HCT116 (cell line): ENCODE measurements at regions not wholly inside any gene's neighbourhood (a gene's known extent, or its start where the extent isn't known, plus 50 kb on each side); places are given as distances from the start of the nearest gene placed in this dataset.

ENCODE experiments used
- ATAC-seq: fragments of 200-7000 bp; cut with Tn5 transposase; 2 replicates; pipeline ENCODE4 v1.9.1; 2020; ENCODE audit warnings: mild to moderate bottlenecking, moderate library complexity
- BruUV-seq: library from RNA; stranded (reverse); fragments of 400-500 nt; replicated peaks from 2 replicates; lab custom pipeline; 2021; lab: Mats Ljungman, UMichigan
- CTCF ChIA-PET: fragments of 300-600 bp; sonication (Branson Sonifier 250); formaldehyde crosslinking; loops from one replicate; lab custom pipeline; 2021; ENCODE audit warnings: antibody characterized with exemption; lab: Charles Lee
- POLR2A ChIA-PET: fragments of 300-600, 350-600 bp; sonication (Branson Sonifier 250); formaldehyde crosslinking; loops from one replicate; lab custom pipeline; 2021; ENCODE audit warnings: antibody characterized with exemption; lab: Charles Lee
- RAD21 ChIA-PET, 2 experiments: fragments of 300-600 bp; sonication (Branson Sonifier 250); formaldehyde crosslinking; loops; one replicate each; lab custom pipeline; 2023; ENCODE audit warnings: low total read pairs in 2 of 2; ENCODE audit not compliant: uncharacterized antibody in 2 of 2, unreplicated experiment in 2 of 2, low non-redundant PET in 1 of 2; lab: Charles Lee
- DNase-seq: peaks from one replicate; pipeline ENCODE4 v3.0.0-alpha.2; 2010; ENCODE audit warnings: low read depth, low spot score
- H2AFZ ChIP-seq: fragments of 200-600 bp; shearing (Covaris generic), sonication (generic); 2 replicates; pipeline ENCODE4 v1.6.1; 2017; ENCODE audit warnings: low read depth, mixed run types, mixed read lengths, antibody characterized with exemption, low read length; ENCODE audit not compliant: poor library complexity, severe bottlenecking
- H3K27ac ChIP-seq: 2 replicates; pipeline ENCODE4 v1.5.1; 2012; ENCODE audit warnings: low read depth, low read length
- H3K27me3 ChIP-seq: fragments of 200-600 bp; sonication (generic); 2 replicates; pipeline ENCODE4 v1.6.1; 2016; ENCODE audit warnings: mixed run types, low read length, mixed read lengths; ENCODE audit not compliant: insufficient read depth
- H3K36me3 ChIP-seq, 2 experiments: fragments of 200-500 bp in 1 of 2; fragments of 200-600 bp in 1 of 2; sonication (Bioruptor generic) in 1 of 2; sonication (generic) in 1 of 2; 2 replicates each; pipeline versions ENCODE4 v1.5.1 to v1.6.1; 2014 to 2016; ENCODE audit warnings: low read length in 2 of 2, inconsistent platforms in 1 of 2, mixed read lengths in 1 of 2, mixed run types in 1 of 2; ENCODE audit not compliant: insufficient read depth in 2 of 2, control insufficient read depth in 1 of 2
- H3K4me1 ChIP-seq, 2 experiments: fragments of 200-600 bp in 1 of 2; sonication (generic) in 1 of 2; 2 replicates each; pipeline versions ENCODE4 v1.5.1 to v1.6.1; 2012 to 2017; ENCODE audit warnings: low read length in 2 of 2, inconsistent platforms in 1 of 2, mild to moderate bottlenecking in 1 of 2, mixed read lengths in 1 of 2, mixed run types in 1 of 2, moderate library complexity in 1 of 2; ENCODE audit not compliant: insufficient read depth in 2 of 2, control insufficient read depth in 1 of 2
- H3K4me2 ChIP-seq: fragments of 200-600 bp; sonication (generic); 2 replicates; pipeline ENCODE4 v1.6.1; 2017; ENCODE audit warnings: mixed run types, low read length, mixed read lengths
- H3K4me3 ChIP-seq, 2 experiments: fragments of 200-600 bp in 1 of 2; sonication (generic) in 1 of 2; replicated peaks in 1 of 2; 2 replicates each; pipeline ENCODE4 v1.5.1; 2011 to 2016; ENCODE audit warnings: low read length in 2 of 2, control low read depth in 1 of 2, low read depth in 1 of 2, mild to moderate bottlenecking in 1 of 2, mixed read lengths in 1 of 2, mixed run types in 1 of 2
- H3K79me2 ChIP-seq: fragments of 200-600 bp; sonication (generic); 2 replicates; pipeline ENCODE4 v1.6.1; 2017; ENCODE audit warnings: mild to moderate bottlenecking, mixed run types, low read length, moderate library complexity, mixed read lengths; ENCODE audit not compliant: insufficient read depth
- H3K9ac ChIP-seq: fragments of 200-600 bp; sonication (generic); 2 replicates; pipeline ENCODE4 v1.6.1; 2016; ENCODE audit warnings: low read length, mixed read lengths
- H3K9me2 ChIP-seq: fragments of 200-600 bp; sonication (generic), shearing (Covaris generic); 2 replicates; pipeline ENCODE4 v1.6.1; 2017; ENCODE audit warnings: mixed run types, mild to moderate bottlenecking, moderate library complexity; ENCODE audit not compliant: insufficient read depth
- H3K9me3 ChIP-seq, 2 experiments: fragments of 200-500 bp in 1 of 2; fragments of 200-600 bp in 1 of 2; sonication (Bioruptor generic) in 1 of 2; sonication (generic) in 1 of 2; 2 replicates each; pipeline ENCODE4 v1.6.1; 2014 to 2017; ENCODE audit warnings: low read length in 2 of 2, mixed read lengths in 2 of 2, inconsistent platforms in 1 of 2, low read depth in 1 of 2, mild to moderate bottlenecking in 1 of 2, mixed run types in 1 of 2, moderate library complexity in 1 of 2; ENCODE audit not compliant: control insufficient read depth in 1 of 2, insufficient read depth in 1 of 2
- H4K20me1 ChIP-seq: fragments of 200-600 bp; sonication (generic), shearing (Covaris generic); 2 replicates; pipeline ENCODE4 v1.6.1; 2017; ENCODE audit warnings: mixed run types, mild to moderate bottlenecking, moderate library complexity; ENCODE audit not compliant: insufficient read depth
- CBX3 ChIP-seq: IDR thresholded peaks from 2 replicates; pipeline ENCODE4 v1.6.1; 2012; ENCODE audit warnings: low read depth
- EGR1 ChIP-seq: IDR thresholded peaks from 2 replicates; pipeline ENCODE4 v1.6.1; 2012; ENCODE audit warnings: low read depth
- EZH2 ChIP-seq: fragments of 200-600 bp; sonication (generic); IDR thresholded peaks from 2 replicates; pipeline ENCODE4 v1.6.1; 2017; ENCODE audit warnings: antibody characterized with exemption, mixed run types
- EZH2phosphoT487 ChIP-seq: fragments of 200-600 bp; IDR thresholded peaks from 2 replicates; pipeline ENCODE4 v1.6.1; 2018; ENCODE audit warnings: antibody characterized with exemption, borderline replicate concordance
- JUND ChIP-seq: IDR thresholded peaks from 2 replicates; pipeline ENCODE4 v1.6.1; 2012
- RAD21 ChIP-seq: IDR thresholded peaks from 2 replicates; pipeline ENCODE4 v1.6.1; 2012; ENCODE audit warnings: low read depth, mild to moderate bottlenecking
- REST ChIP-seq: IDR thresholded peaks from 2 replicates; pipeline ENCODE4 v1.6.1; 2012; ENCODE audit warnings: low read depth
- ZFX ChIP-seq: fragments of 450-650 bp; IDR thresholded peaks from 2 replicates; pipeline ENCODE4 v1.6.1; 2017
- ZNF274 ChIP-seq: fragments of 200-500 bp; sonication (Bioruptor generic); IDR thresholded peaks from 2 replicates; pipeline ENCODE4 v1.6.1; 2014; ENCODE audit warnings: mild to moderate bottlenecking, low read depth, low read length, inconsistent platforms
- intact Hi-C: fragments of 100-400 bp; cut with micrococcal nuclease; formaldehyde crosslinking; loops from 2 replicates; pipeline ENCODE4 v1.10.0; 2022
- TF ChIP-seq, protein P1 (sequence below): IDR thresholded peaks from 2 replicates; pipeline ENCODE4 v1.6.1; 2012

DNA sequence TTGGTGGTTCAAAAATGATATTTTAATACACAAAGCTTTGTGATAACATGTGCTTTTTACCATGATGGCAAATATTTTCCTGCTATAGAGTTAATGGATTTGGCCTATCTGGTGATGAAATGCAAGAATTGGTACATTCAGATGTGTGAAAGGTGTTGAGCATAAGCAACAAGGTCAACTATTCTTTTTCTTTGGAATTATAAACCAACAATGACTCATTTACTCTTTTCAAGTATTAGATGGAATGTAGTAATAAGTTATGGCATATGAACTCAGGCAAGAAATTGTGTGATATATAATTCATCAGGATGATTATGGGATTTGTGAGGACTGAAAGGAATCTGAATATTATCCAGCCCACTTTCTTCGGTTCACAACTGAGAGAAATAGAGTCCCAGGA, 471.4 kb downstream of the ETNK1 start:
- H3K4me1 ChIP-seq = no peaks in the 10 kb centered on the region
- no peaks in the 10 kb centered on the region for H3K79me2 ChIP-seq
- no peak overlapping the region for H2AFZ ChIP-seq
- H3K36me3 ChIP-seq = no peaks in the 10 kb centered on the region
- no peaks in the 10 kb centered on the region for H4K20me1 ChIP-seq
- H3K9me3 ChIP-seq = peaks cover 0 to 14% of the 10 kb centered on the region in 2 experiments; a peak in 2 of 4 replicates
- ChIA-PET RAD21 (no interaction called here), POLR2A (no interaction called here), CTCF (no interaction called here)
- H3K9me2 ChIP-seq = no peaks in the 10 kb centered on the region
- ATAC-seq = no peak
- TF ChIP-seq RAD21 = no peak
- TF ChIP-seq ZNF274 = no peak
- no peak for TF ChIP-seq ZFX
- TF ChIP-seq EZH2 = no peak
- no peak for TF ChIP-seq JUND
- no peak for TF ChIP-seq EZH2phosphoT487
- TF ChIP-seq REST = no peak
- no peak for TF ChIP-seq EGR1
- no peak for TF ChIP-seq CBX3
- TF ChIP-seq, protein P1, sequence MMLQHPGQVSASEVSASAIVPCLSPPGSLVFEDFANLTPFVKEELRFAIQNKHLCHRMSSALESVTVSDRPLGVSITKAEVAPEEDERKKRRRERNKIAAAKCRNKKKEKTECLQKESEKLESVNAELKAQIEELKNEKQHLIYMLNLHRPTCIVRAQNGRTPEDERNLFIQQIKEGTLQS = no peak
- intact Hi-C loops = no loop called here
- no peak overlapping the region for H3K9ac ChIP-seq
- no TSS peak for BruUV-seq
- no peaks in the 10 kb centered on the region for H3K27me3 ChIP-seq
- DNase-seq = no peak
- no peak overlapping the region for H3K4me2 ChIP-seq
- no peak overlapping the region for H3K27ac ChIP-seq
- no peak overlapping the region for H3K4me3 ChIP-seq
